GM12892 (cell line): ENCODE measurements at regions not wholly inside any gene's neighbourhood (a gene's known extent, or its start where the extent isn't known, plus 50 kb on each side); places are given as distances from the start of the nearest gene placed in this dataset.

ENCODE experiments used
- DNase-seq: peaks from one replicate; pipeline ENCODE4 v3.0.0; 2011; ENCODE audit not compliant: insufficient read length
- FAIRE-seq: peaks from 2 replicates; lab custom pipeline; 2011; peaks lifted over from hg19 to GRCh38; lab: Jason Lieb, UNC
- POLR2A ChIP-seq: IDR thresholded peaks from 2 replicates; pipeline ENCODE4 v1.6.1; 2011; ENCODE audit warnings: low read depth, low read length, control low read depth
- POLR2AphosphoS5 ChIP-seq: IDR thresholded peaks from 2 replicates; pipeline ENCODE4 v1.6.1; 2011; ENCODE audit warnings: low read depth, low read length, control low read depth
- TAF1 ChIP-seq: IDR thresholded peaks from 2 replicates; pipeline ENCODE4 v1.6.1; 2011; ENCODE audit warnings: low read depth, mild to moderate bottlenecking, control low read depth, low read length, borderline replicate concordance

- TF ChIP-seq POLR2A = no peak
- TF ChIP-seq POLR2AphosphoS5 = no peak
- no peak for TF ChIP-seq TAF1
- FAIRE-seq (no peak), DNase-seq (no peak)
These were observed 226.0 kb upstream of the ATP10B start for GRCh38 chr5:161077936-161078545.

DNA sequence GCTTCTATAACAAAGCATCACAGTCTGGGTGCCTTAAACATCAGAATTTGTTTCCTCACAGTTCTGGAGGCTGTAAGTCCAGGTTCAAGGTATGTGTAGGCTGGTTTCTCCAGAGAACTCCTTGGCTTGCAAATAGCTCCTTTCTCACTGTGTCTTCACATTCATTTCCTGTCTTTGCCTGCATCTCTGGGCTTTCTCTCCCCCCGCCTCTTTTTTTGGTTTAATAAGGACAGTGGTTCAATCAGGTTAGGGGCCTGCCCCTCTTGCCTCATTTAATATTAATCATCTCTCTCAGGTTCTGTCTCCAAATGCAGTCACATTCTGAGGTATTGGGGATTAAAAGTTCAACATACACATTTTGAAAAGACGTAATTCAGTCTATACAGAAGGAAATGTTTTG, 225.5 kb upstream of the ATP10B start:
- no peak for TF ChIP-seq POLR2A
- TF ChIP-seq TAF1 = no peak
- TF ChIP-seq POLR2AphosphoS5 = no peak
- FAIRE-seq = no peak
- no peak for DNase-seq

DNA sequence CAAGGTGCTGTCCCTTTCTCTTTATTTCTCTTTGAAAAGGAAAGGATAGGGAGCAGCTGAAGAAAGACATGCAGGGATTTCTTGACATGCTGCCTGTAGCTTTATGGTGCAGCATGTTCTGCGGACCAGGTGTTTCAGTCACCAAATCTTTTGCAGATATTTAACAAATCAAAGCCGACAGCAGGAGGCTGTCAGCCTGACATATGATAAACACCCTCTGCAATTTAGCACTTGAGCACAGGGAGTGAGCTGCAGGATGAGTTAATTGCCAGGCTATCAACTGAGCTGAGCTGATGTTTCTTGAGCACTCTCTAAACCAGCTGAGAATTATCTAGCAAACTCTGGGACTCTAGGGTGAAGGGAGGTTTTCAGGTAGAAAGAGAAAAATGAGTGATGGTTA, 212.8 kb upstream of the ATP10B start:
- DNase-seq (no peak), FAIRE-seq (no peak)
- TF ChIP-seq TAF1 = no peak
- no peak for TF ChIP-seq POLR2A
- TF ChIP-seq POLR2AphosphoS5 = no peak

DNA sequence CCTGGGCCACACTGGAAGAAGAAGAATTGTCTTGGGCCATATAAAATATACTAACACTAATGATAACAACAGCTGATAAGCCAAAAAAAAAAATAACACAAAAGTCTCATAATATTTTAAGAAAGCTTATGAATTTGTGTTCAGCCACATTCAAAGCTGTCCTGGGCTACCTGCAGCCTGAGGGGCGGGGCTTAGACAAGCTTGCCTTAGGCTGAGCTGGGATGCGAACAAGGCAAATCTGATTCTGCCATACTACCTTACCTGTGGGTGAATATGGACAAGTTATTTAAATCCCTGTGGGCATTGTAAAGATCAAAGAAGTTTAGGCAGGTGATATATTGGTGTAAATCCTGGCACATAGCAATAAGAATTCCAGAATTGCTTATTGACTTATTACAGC, 212.3 kb upstream of the ATP10B start:
- FAIRE-seq = no peak
- no peak for TF ChIP-seq POLR2AphosphoS5
- TF ChIP-seq POLR2A = no peak
- TF ChIP-seq TAF1 = no peak
- DNase-seq = no peak

- TF ChIP-seq POLR2AphosphoS5 (no peak), TAF1 (no peak), POLR2A (no peak)
- FAIRE-seq = no peak
- DNase-seq = no peak
These were observed 206.8 kb upstream of the ATP10B start for GRCh38 chr5:161058781-161059180.

- TF ChIP-seq TAF1 (no peak), POLR2AphosphoS5 (no peak), POLR2A (no peak)
- FAIRE-seq (no peak), DNase-seq (no peak)
These were observed 200.0 kb upstream of the ATP10B start for GRCh38 chr5:161051920-161052500.

- DNase-seq (no peak), FAIRE-seq (no peak)
- TF ChIP-seq TAF1 (no peak), POLR2AphosphoS5 (no peak), POLR2A (no peak)
These were observed 195.0 kb upstream of the ATP10B start for GRCh38 chr5:161047024-161047423.

GRCh38 chr5:161042862-161043261, 190.9 kb upstream of the ATP10B start:
- DNase-seq (no peak), FAIRE-seq (no peak)
- TF ChIP-seq POLR2AphosphoS5 (no peak), TAF1 (no peak), POLR2A (no peak)

- no peak for DNase-seq
- no peak for FAIRE-seq
- TF ChIP-seq TAF1 (no peak), POLR2AphosphoS5 (no peak), POLR2A (no peak)
These were observed 190.4 kb upstream of the ATP10B start for GRCh38 chr5:161042443-161042842.

DNA sequence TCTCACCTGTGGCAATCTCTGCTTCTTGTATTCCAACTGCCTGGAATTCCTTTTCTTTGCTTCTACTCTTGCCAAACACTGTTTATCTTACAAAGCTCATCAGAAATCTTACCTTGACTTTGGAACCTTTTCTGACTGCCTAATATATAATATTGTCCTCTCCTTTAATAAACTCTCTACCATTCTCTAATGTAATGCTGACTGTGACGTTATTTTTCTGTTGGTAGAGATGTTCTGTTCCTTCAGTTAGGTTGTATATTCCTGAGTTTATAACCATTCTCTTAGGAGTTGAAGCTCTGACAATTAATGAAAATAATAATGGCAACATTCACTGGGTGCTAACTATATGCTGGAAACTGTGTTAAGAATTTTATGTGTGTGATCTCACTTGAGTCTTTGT, 188.8 kb upstream of the ATP10B start:
- TF ChIP-seq POLR2AphosphoS5 (no peak), TAF1 (no peak), POLR2A (no peak)
- no peak for FAIRE-seq
- DNase-seq = no peak

DNA sequence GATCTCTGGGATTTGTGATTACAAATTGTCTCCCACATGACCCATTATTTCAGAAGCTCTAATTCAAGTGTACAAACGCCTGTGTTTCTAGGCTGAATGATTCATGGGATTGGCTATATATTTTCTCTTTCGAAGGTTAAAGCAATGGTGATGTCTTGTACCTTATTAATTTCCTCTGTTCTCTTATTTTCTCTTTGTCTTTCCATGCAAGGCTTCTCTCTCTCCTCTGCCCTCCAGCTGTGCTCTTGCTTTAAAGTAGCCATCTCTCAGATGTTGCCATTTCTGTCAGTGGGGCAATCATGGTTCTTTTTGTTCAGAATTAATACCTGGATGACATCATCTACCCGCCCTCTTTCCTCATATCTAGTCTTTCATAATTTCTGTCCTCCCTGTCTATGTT, 184.3 kb upstream of the ATP10B start:
- TF ChIP-seq TAF1 (no peak), POLR2A (no peak), POLR2AphosphoS5 (no peak)
- no peak for FAIRE-seq
- no peak for DNase-seq

DNA sequence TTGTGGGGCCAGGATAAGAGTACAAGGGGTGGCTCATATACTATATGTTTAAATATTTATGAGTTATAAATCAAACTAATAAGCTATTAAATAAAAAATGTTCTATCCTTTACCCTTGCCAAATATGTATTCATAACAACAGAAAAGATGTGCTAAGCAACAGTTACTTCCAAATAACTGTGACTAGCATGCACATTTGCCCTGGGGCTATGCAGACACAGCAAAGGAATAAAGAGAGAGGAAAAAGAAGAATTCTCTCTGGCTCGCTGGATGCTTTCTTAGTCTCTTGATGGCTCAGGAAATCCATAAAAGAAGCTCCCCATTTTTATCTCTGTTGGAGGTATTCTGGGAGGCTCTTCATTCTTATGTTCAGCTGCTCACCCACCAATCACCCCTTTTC, 182.4 kb upstream of the ATP10B start:
- FAIRE-seq (no peak), DNase-seq (no peak)
- TF ChIP-seq TAF1 (no peak), POLR2AphosphoS5 (no peak), POLR2A (no peak)

- FAIRE-seq (no peak), DNase-seq (no peak)
- TF ChIP-seq POLR2A (no peak), TAF1 (no peak), POLR2AphosphoS5 (no peak)
These were observed 178.2 kb upstream of the ATP10B start for GRCh38 chr5:161030229-161030628.
